Lower leg skin (tissue), 3 donors: ENCODE measurements at regions not wholly inside any gene's neighbourhood (a gene's known extent, or its start where the extent isn't known, plus 50 kb on each side); places are given as distances from the start of the nearest gene placed in this dataset.

ENCODE experiments used
- CTCF ChIP-seq, 3 donors: fragments of 450-650 bp; IDR thresholded peaks; one replicate each; pipeline ENCODE4 v1.5.1; 2016; ENCODE audit warnings: antibody characterized with exemption in 3 of 3, mild to moderate bottlenecking in 3 of 3, moderate library complexity in 2 of 3
- POLR2A ChIP-seq, 2 donors: fragments of 450-650 bp; IDR thresholded peaks; one replicate each; pipeline ENCODE4 v1.6.1; 2016 to 2017; ENCODE audit warnings: antibody characterized with exemption in 2 of 2, mild to moderate bottlenecking in 1 of 2, moderate library complexity in 1 of 2

DNA sequence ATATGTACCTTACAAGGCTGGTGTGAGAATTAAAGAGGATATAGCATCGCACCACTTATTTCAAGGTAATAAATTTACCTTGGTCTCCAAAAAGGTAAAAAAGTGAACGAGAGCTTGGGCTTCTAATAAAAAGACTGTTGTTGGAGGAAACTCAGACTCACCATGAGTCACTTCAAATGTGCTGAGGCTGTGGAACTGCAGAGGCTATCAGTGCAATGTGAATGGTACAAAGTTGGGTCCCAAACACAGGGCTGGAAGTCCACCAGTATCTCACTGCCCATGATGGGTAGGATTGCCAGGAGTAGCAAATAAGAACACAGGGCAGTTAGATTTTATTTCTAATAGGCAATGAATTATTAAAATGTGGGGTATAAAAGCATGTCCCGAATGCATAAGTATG lies 200.6 kb downstream of the MAFB start:
- no peak for TF ChIP-seq CTCF (IDR thresholded peaks at IDR 0.05)
- TF ChIP-seq POLR2A (IDR thresholded peaks at IDR 0.05), result no peak
